ENCODE measurements at regions not wholly inside any gene's neighbourhood (a gene's known extent, or its start where the extent isn't known, plus 50 kb on each side); places are given as distances from the start of the nearest gene placed in this dataset.
"Not testable (repeated sequence)": the region's sequence is repeated elsewhere in the genome, so short reads cannot be mapped to it uniquely, and the experiment has no call there.

GRCh38 chr6:86070151-86070550 lies 427.5 kb upstream of the SYNCRIP start:
- no peak for DNase-seq (ENCODE audit: low spot score)

- DNase-seq (ENCODE audit: low spot score): not testable (repeated sequence)
Observed at GRCh38 chr6:86065002-86065401, 422.3 kb upstream of the SYNCRIP start.

DNA sequence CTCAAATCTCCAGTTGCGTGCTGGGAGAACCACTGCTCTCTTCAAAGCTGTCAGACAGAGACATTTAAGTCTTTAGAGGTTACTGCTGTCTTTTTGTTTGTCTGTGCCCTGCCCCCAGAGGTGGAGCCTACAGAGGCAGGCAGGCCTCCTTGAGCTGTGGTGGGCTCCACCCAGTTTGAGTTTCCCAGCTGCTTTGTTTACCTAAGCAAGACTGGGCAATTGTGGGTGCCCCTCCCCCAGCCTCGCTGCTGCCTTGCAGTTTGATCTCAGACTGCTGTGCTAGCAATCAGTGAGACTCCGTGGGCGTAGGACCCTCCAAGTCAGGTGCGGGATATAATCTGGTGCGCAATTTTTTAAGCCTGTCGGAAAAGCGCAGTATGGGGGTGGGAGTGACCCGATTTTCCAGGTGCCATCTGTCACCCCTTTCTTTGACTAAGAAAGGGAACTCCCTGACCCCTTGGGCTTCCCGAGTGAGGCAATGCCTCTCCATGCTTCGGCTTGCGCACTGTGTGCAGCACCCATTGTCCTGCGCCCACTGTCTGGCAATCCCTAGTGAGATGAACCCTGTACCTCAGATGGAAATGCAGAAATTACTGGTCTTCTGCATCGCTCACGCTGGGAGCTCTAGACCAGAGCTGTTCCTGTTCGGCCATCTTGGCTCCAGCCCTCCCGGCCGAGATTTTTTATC lies 414.8 kb upstream of the SYNCRIP start:
- DNase-seq (ENCODE audit: low spot score): not testable (repeated sequence)

GRCh38 chr6:86045038-86045437 lies 402.4 kb upstream of the SYNCRIP start:
- DNase-seq (ENCODE audit: low spot score): no peak

GRCh38 chr6:86042214-86042613 lies 399.5 kb upstream of the SYNCRIP start:
- DNase-seq (ENCODE audit: low spot score): no peak

- peak; percentile 38 for DNase-seq (ENCODE audit: low spot score)
Observed at GRCh38 chr6:86031713-86032112, 389.0 kb upstream of the SYNCRIP start.

DNA sequence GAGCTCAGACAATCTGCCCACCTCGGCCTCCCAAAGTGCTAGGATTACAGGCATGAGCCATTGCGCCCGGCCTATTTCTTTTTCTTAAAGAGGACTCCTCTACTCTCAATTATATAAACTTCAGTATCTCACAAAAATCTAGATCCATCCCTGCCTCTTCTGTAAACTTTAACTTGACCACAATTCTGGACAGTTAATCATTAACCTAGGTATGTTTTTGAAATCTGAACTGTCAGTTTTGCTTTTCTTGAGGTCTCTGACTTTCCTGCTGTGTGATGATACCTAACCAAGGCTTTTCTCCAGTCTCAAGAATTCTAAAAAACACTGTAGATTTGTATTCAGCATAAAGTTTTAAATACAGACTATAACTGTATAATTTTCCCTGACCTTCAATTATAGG lies 388.2 kb upstream of the SYNCRIP start:
- DNase-seq (ENCODE audit: low spot score): no peak

DNA sequence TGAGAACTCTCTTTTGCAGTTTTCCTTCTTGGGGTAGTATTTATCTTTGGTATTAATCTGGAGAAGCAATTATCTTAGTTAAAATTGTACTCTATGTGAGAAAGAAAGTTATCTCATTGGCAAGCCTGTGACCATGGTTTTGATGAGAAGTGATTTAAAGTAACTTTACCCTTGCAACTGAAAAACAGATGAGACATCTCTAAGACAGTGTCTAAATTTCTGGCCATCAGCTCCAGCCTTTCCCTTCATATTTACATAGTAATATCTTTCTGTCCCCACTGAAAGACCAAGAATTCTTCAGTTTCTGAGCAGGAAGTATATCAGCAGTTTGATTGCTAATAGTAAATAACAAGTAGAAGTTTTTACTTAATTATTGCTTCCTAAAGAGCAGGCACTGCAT lies 386.1 kb upstream of the SYNCRIP start:
- no peak for DNase-seq (ENCODE audit: low spot score)

GRCh38 chr6:86026890-86027289 lies 384.2 kb upstream of the SYNCRIP start:
- not testable (repeated sequence) for DNase-seq (ENCODE audit: low spot score)

GRCh38 chr6:86017236-86017635 lies 374.6 kb upstream of the SYNCRIP start:
- DNase-seq (ENCODE audit: low spot score): no peak

DNA sequence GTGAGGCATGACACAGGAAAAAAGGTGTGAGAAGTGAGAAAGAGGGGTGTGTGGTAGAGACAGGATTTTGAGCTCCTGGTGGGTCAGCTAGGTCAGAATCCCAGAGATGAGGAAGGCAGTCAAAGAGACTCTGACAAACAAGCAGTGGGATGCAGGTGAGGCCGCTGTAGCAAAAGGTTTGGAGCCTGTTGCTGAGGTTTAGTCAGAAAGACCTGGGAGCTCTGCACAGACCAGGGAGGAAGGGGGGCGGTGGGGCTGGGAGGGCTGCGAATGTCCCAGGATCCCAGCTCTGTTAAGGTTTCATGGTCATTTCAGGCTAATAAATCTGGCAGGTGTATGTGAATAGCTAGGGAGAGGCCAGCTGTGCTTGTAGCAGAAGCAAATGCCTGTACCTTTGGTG lies 373.9 kb upstream of the SYNCRIP start:
- DNase-seq (ENCODE audit: low spot score): no peak

DNA sequence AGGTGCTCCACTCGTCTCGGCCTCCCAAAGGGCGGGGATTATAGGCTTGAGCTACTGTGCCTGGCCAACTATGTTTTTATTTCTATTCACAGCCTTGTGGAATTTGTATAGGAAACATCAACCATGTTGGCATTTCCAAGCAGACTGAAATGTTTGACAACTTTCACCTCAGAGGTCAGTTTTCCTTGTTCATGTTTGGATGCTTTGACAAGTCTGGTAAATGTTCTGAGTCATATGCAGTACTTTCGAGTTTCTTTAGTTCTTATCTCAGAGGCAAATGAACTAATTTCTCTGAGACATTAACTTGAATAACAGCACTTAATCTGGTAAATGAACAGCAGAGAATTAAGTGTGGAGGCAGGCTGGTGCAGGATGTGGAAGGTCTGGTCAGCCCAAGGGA lies 373.4 kb upstream of the SYNCRIP start:
- no peak for DNase-seq (ENCODE audit: low spot score)

GRCh38 chr6:86012991-86013390 lies 370.3 kb upstream of the SYNCRIP start:
- not testable (repeated sequence) for DNase-seq (ENCODE audit: low spot score)

GRCh38 chr6:86010915-86011786 lies 368.5 kb upstream of the SYNCRIP start:
- DNase-seq (ENCODE audit: low spot score): peak; percentile 5

DNA sequence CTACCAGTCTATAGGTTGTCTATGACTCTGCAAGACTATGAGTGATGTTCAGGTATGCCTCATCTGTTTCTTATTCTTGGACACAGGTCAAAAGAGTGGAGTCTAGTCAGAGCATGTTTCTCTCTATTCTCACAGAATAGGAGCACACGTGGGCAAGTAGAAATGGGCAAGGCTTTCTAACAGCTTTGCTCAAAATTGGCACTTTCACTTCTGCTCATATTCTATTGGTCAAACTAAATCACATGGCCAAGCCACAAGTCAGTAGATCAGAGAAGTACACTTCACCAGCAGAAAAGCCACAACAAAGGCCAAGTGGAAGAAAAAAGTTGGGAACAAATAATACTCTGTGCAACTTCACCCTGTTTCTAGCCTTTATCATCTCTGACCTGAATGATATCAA lies 354.5 kb upstream of the SYNCRIP start:
- DNase-seq (ENCODE audit: low spot score): no peak

- DNase-seq (ENCODE audit: low spot score): no peak
Observed at GRCh38 chr6:85996034-85996375, 353.3 kb upstream of the SYNCRIP start.

GRCh38 chr6:85995339-85996033 lies 352.8 kb upstream of the SYNCRIP start:
- DNase-seq (ENCODE audit: low spot score): no peak

DNA sequence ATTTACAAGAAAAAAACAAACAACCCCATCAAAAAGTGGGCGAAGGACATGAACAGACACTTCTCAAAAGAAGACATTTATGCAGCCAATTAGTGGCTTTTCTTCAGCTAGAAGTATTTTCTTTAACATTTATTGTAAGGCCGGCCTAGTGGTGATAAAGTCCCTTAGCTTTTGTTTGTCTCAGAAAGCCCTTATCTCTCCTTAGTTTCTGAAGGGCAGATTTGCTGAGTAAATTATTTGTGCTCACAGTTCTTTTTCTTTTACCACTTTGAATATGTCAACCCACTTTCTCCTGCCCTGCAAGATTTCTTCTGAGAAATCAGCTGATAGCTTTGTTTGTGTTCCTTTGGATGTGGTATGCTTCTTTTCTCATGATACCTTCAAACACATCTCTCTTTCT lies 344.0 kb upstream of the SYNCRIP start:
- no peak for DNase-seq (ENCODE audit: low spot score)

DNA sequence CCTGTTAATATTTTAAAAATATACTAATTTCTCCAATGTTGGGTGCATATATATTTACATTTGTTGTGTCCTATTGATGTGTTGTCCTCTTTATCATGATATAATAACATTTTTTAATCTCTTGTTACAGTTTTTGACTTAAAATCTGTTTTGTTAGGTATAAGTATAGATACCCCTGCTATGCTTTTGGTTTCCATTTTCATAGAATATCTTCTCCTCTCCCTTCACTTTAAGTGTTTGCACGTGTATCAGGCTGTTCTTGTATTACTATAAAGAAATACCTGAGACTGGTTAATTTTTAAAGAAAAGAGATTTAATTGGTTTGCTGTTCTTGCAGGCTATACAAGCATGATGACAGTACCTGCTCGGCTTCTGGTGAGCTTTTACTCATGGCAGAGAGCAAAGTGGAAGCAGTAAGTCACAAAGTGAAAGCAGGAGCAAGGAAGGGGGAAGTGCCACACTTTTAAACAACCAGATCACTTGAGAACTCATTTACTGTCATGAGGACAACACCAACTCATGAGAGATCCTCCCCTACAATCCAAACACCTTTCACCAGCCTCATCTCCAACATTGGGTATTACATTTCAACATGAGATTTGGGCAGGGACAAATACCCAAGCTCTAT lies 340.5 kb upstream of the SYNCRIP start:
- DNase-seq (ENCODE audit: low spot score): no peak

GRCh38 chr6:85977661-85978060 lies 335.0 kb upstream of the SYNCRIP start:
- no peak for DNase-seq (ENCODE audit: low spot score)

DNA sequence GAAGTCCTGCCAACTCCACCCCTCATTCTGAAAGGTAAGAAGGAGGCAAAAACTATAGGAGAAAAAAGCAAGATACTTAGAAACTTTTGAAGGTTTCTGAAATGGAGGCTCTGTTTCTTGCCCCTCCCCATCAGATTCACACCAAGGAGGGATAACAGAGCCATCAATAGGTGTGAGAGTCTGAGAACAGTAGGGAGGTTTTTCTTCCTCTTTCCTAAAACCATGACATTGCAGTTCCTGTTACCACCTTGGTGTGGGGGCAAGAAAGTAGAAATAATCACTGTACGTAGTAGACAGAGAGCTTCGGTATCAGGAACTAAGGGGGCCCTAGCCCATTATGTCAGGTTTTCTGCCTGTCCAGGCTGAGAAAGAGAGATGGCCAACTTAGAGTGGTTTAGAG lies 333.3 kb upstream of the SYNCRIP start:
- DNase-seq (ENCODE audit: low spot score): no peak

DNA sequence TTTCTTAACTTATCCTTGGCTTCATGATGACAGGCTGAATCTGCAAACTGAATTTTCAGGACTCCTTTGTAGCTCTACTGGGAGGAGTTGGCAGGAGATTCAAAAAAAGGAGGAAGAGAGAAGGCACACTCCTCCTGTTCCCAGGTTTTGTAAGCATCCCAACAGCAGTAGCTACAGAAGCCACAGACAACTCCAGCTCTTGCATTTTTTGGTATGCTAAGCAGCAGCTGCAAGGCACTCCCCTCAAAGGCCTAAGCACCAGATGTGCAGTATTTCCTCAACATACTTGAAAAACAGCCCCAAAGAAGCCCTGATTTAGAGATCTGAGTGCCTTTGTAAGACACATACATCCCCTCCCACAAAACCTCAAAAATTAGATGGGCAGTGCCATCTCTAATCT lies 328.6 kb upstream of the SYNCRIP start:
- peak; percentile 56 for DNase-seq (ENCODE audit: low spot score)

All from umbilical cord (tissue), 1 donor.